ES-I3 (cell line): ENCODE measurements at regions not wholly inside any gene's neighbourhood (a gene's known extent, or its start where the extent isn't known, plus 50 kb on each side); places are given as distances from the start of the nearest gene placed in this dataset.

Experiments used
- H3K36me3 ChIP-seq: 2 replicates; pipeline ENCODE4 v1.6.1; 2013; ENCODE audit warnings: mild to moderate bottlenecking, low read length, control low read depth, moderate library complexity; ENCODE audit not compliant: insufficient read depth
- H3K4me1 ChIP-seq: 2 replicates; pipeline ENCODE4 v1.6.1; 2013; ENCODE audit warnings: mild to moderate bottlenecking, control low read depth, low read length; ENCODE audit not compliant: insufficient read depth
- H3K9ac ChIP-seq: 2 replicates; pipeline ENCODE4 v1.6.1; 2013; ENCODE audit warnings: low read depth, mild to moderate bottlenecking, low read length, moderate library complexity
- H3K9me3 ChIP-seq: 2 replicates; pipeline ENCODE4 v1.6.1; 2013; ENCODE audit warnings: mild to moderate bottlenecking, low read length, moderate library complexity; ENCODE audit not compliant: control insufficient read depth, insufficient read depth

- no peaks in the 10 kb centered on the region for H3K4me1 ChIP-seq
- peaks cover 36% of the 10 kb centered on the region for H3K36me3 ChIP-seq
- H3K9ac ChIP-seq = no peak overlapping the region
- no peaks in the 10 kb centered on the region for H3K9me3 ChIP-seq
These were observed 249.3 kb upstream of the GULP1 start for GRCh38 chr2:188042412-188042811.

DNA sequence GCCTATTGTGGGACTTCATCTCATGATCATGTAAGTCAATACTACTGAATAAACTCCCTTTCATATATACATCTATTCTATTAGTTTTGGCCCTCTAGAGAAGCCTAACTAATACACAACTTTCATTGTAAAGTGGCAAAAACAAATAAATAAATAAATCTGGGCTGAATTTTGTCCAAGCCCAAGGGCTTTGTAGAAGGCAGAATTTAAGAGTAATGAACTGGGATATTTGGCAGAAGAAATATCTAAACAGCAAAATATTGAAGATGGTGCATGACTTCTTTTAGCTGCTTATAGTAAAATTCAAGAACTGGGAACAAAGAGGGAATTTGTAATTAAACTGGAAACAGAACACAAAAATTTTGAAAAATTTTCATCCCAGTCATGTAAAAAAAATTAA, 246.7 kb upstream of the GULP1 start:
- no peak overlapping the region for H3K9ac ChIP-seq
- no peaks in the 10 kb centered on the region for H3K9me3 ChIP-seq
- peaks cover 18% of the 10 kb centered on the region; the same call in 1 of the 2 replicates for H3K36me3 ChIP-seq
- H3K4me1 ChIP-seq = no peaks in the 10 kb centered on the region

- Histone ChIP-seq H3K9ac (no peak overlapping the region), H3K4me1 (no peaks in the 10 kb centered on the region), H3K36me3 (peaks cover 18% of the 10 kb centered on the region; the same call in 1 of the 2 replicates), H3K9me3 (no peaks in the 10 kb centered on the region)
These were observed 245.2 kb upstream of the GULP1 start for GRCh38 chr2:188046437-188046836.

GRCh38 chr2:188047735-188048134, 243.9 kb upstream of the GULP1 start:
- Histone ChIP-seq H3K9me3 (no peaks in the 10 kb centered on the region), H3K9ac (no peak overlapping the region), H3K36me3 (peaks cover 13% of the 10 kb centered on the region; the same call in 1 of the 2 replicates), H3K4me1 (no peaks in the 10 kb centered on the region)

DNA sequence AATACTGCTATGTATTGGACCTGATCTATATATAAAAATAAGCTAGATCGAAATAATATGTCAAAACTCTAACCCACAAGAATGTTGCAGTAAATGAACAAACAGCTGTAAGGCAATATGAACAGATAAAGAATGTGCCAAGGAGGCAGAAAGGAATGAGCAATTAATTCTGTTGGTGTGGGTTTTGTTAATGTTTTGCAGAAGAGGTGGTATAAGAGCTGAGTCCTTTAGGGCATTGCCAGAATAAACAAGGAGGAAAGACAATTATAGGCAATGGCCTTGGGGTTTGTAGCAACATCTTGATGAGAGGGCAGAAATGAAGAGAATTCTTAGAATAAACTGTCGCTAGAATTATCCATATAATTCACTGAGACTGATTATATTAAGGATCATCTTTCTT, 240.9 kb upstream of the GULP1 start:
- H3K4me1 ChIP-seq = no peaks in the 10 kb centered on the region

DNA sequence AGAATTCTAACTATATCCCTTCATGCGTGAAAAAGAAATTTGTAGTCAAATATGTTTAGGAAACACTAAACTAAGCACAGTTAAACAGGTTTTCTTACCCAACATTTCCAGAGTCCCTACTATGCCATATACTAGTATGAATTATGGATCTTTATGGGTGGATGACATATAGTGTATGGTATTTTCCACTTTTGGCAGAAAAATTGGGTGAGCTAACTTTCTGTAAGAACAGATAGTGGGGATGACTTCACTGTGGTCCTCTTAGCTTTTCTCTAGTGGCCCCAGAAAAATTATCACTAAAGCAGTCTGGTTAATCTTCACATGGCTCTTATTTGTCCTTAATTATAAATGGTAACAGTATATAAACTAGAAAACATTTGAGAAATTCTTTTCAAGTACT, 240.0 kb upstream of the GULP1 start:
- Histone ChIP-seq H3K4me1 (no peaks in the 10 kb centered on the region), H3K9me3 (no peaks in the 10 kb centered on the region), H3K36me3 (no peaks in the 10 kb centered on the region), H3K9ac (no peak overlapping the region)

More for the DNA sequence above, 240.9 kb upstream of the GULP1 start:
- Histone ChIP-seq H3K9me3 (no peaks in the 10 kb centered on the region), H3K9ac (no peak overlapping the region), H3K36me3 (peaks cover 2% of the 10 kb centered on the region; the same call in 1 of the 2 replicates)

DNA sequence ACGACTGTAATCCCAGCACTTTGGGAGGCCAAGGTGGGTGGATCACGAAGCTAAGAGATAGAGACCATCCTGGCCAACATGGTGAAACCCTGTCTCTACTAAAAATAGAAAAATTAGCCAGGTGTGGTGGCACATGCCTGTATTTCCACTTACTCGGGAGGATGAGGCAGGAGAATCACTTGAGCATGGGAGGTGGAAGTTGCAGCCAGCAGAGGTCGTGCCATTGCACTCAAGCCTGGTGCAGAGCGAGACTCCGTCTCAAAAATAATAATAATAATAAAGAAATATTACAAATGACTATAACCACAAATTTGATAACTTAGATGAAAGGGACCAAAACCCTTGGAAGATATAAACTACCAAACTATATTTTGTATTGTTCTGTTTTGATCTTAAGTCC, 226.3 kb upstream of the GULP1 start:
- no peaks in the 10 kb centered on the region for H3K36me3 ChIP-seq
- no peaks in the 10 kb centered on the region for H3K4me1 ChIP-seq
- no peak overlapping the region for H3K9ac ChIP-seq
- no peaks in the 10 kb centered on the region; the same call in 1 of the 2 replicates for H3K9me3 ChIP-seq

DNA sequence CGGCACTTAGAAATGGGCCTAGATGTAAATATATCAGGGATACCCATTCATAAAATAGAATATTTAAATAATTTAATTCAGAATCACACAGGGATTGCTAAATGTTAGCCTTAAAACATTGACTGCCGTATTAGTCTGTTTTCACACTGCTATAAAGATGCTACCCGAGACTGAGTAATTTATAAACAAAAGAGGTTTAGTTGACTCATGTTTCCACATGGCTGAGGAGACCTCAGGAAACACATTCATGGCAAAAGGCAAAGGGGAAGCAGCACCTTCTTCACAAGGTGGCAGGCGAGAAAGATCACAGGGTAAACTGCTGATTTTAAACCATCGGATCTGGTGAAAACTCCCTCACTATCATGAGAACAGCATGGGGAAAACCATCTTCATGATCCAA, 223.6 kb upstream of the GULP1 start:
- H3K4me1 ChIP-seq = no peaks in the 10 kb centered on the region
- no peaks in the 10 kb centered on the region for H3K36me3 ChIP-seq
- H3K9ac ChIP-seq = no peak overlapping the region
- peaks cover 3% of the 10 kb centered on the region; the same call in 1 of the 2 replicates for H3K9me3 ChIP-seq

- H3K4me1 ChIP-seq = no peaks in the 10 kb centered on the region
- no peak overlapping the region for H3K9ac ChIP-seq
- peaks cover 11% of the 10 kb centered on the region for H3K9me3 ChIP-seq
- H3K36me3 ChIP-seq = no peaks in the 10 kb centered on the region; the same call in 1 of the 2 replicates
These were observed 215.3 kb upstream of the GULP1 start for GRCh38 chr2:188076149-188077056.

- peaks cover 11% of the 10 kb centered on the region for H3K9me3 ChIP-seq
These were observed 213.9 kb upstream of the GULP1 start for GRCh38 chr2:188077757-188078156.

DNA sequence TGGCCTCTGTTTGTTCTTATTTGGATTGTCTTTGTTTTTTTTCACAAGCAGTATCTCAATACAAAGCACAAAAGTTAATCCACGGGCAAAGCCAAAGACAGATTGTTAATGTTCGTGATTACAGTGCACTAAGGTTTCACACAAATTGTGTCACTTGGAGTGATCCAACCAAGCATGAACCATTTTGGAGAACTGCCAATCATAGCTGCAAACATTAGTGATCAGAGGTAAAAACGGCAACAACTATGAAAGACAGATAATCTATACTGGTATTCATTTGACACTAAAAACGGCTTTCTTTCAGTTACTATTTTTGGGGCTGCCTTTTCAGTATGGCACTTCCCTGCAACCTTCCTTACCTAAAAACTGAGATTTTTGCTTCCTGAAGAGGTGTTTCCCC, 213.1 kb upstream of the GULP1 start:
- Histone ChIP-seq H3K4me1 (no peaks in the 10 kb centered on the region), H3K9ac (no peak overlapping the region), H3K36me3 (no peaks in the 10 kb centered on the region; the same call in 1 of the 2 replicates), H3K9me3 (peaks cover 5% of the 10 kb centered on the region)

More at GRCh38 chr2:188077757-188078156, 213.9 kb upstream of the GULP1 start:
- H3K4me1 ChIP-seq = no peaks in the 10 kb centered on the region
- no peak overlapping the region for H3K9ac ChIP-seq
- H3K36me3 ChIP-seq = no peaks in the 10 kb centered on the region; the same call in 1 of the 2 replicates

GRCh38 chr2:188079196-188079595, 212.5 kb upstream of the GULP1 start:
- Histone ChIP-seq H3K9me3 (peaks cover 1% of the 10 kb centered on the region), H3K4me1 (no peaks in the 10 kb centered on the region), H3K36me3 (no peaks in the 10 kb centered on the region; the same call in 1 of the 2 replicates), H3K9ac (no peak overlapping the region)

GRCh38 chr2:188085421-188085820, 206.3 kb upstream of the GULP1 start:
- Histone ChIP-seq H3K9ac (no peak overlapping the region), H3K4me1 (no peaks in the 10 kb centered on the region), H3K9me3 (no peaks in the 10 kb centered on the region), H3K36me3 (no peaks in the 10 kb centered on the region; the same call in 1 of the 2 replicates)

DNA sequence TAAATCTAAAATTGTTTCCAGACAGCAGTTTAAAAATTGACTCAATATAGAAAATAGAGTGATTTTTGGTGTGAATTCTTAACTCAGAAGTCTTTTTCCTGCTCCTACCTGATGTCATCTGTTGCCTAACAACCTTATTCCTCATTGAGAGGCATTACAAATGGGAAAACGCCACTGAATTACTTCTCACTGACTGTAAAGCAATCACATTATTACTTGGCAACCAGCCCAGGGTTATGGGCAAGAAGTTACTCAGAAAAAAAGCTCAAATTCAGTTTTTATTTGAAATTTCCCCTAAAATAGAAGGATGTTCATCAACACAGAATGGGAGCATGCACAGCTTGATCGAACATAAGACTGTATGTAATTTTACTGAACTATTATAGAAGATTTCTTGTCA, 201.8 kb upstream of the GULP1 start:
- no peaks in the 10 kb centered on the region for H3K4me1 ChIP-seq
- H3K9ac ChIP-seq = no peak overlapping the region
- no peaks in the 10 kb centered on the region; the same call in 1 of the 2 replicates for H3K9me3 ChIP-seq
- no peaks in the 10 kb centered on the region; the same call in 1 of the 2 replicates for H3K36me3 ChIP-seq

DNA sequence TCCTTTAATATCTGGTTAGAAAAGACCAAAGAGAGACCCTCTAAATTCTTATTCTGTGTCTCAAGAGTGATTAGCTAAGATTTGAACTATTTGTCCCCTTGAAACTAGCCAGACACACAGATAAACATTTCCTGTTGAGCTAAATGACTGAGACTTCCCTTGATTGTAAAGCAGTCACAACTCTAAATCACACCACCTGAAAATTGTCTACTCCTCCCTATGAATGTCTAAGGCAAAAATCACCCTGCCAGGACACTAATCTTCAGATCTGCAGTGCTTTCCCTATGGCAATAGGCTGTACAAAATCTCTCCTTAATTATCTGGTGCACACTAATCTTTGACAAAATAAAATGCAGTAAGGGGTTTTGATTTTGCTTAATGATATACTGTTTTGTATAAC, 200.5 kb upstream of the GULP1 start:
- Histone ChIP-seq H3K9me3 (no peaks in the 10 kb centered on the region; the same call in 1 of the 2 replicates), H3K36me3 (no peaks in the 10 kb centered on the region; the same call in 1 of the 2 replicates), H3K9ac (no peak overlapping the region), H3K4me1 (no peaks in the 10 kb centered on the region)
